Cardiac muscle cell (in vitro differentiated cells and primary cell): ENCODE measurements at regions not wholly inside any gene's neighbourhood (a gene's known extent, or its start where the extent isn't known, plus 50 kb on each side); places are given as distances from the start of the nearest gene placed in this dataset.

ENCODE experiments used
- DNase-seq, 2 donors: peaks; one replicate each; pipeline versions ENCODE4 v3.0.0 to v3.0.0-alpha.2; 2010 to 2017; ENCODE audit warnings: low read depth in 1 of 2, low spot score in 1 of 2
- H3K27ac ChIP-seq: fragments of 200-600 bp; sonication (generic); 2 replicates; pipeline ENCODE4 v1.5.1; 2016
- H3K27me3 ChIP-seq: fragments of 200-600 bp; sonication (generic); 2 replicates; pipeline ENCODE4 v1.6.0; 2016; ENCODE audit warnings: control low read depth
- H3K36me3 ChIP-seq: fragments of 200-600 bp; sonication (generic); 2 replicates; pipeline ENCODE4 v1.5.1; 2016; ENCODE audit warnings: control low read depth
- H3K4me1 ChIP-seq: fragments of 200-600 bp; sonication (generic); 2 replicates; pipeline ENCODE4 v1.8.1; 2017; ENCODE audit warnings: low read depth, mild to moderate bottlenecking, mixed run types
- H3K4me3 ChIP-seq: fragments of 200-600 bp; sonication (generic); 2 replicates; pipeline ENCODE4 v1.5.1; 2016; ENCODE audit warnings: mild to moderate bottlenecking
- H3K9me3 ChIP-seq: fragments of 200-600 bp; sonication (generic); 2 replicates; pipeline ENCODE4 v1.5.1; 2017; ENCODE audit warnings: low read depth, mild to moderate bottlenecking, control low read depth
- CTCF ChIP-seq: IDR thresholded peaks from 2 replicates; pipeline ENCODE4 v1.5.1; 2012; ENCODE audit warnings: low read depth, mild to moderate bottlenecking, low read length

- TF ChIP-seq CTCF = no peak
- Histone ChIP-seq H3K4me3 (no peak overlapping the region), H3K27ac (no peak overlapping the region), H3K36me3 (no peaks in the 10 kb centered on the region), H3K4me1 (no peaks in the 10 kb centered on the region), H3K27me3 (no peaks in the 10 kb centered on the region), H3K9me3 (no peaks in the 10 kb centered on the region)
- no peak for DNase-seq
Measured at GRCh38 chr14:71338153-71338552, 430.9 kb downstream of the PCNX1 start.

- no peaks in the 10 kb centered on the region for H3K27me3 ChIP-seq
- no peak overlapping the region for H3K27ac ChIP-seq
- TF ChIP-seq CTCF = no peak
- no peaks in the 10 kb centered on the region for H3K9me3 ChIP-seq
- H3K4me3 ChIP-seq = no peak overlapping the region
- DNase-seq = no peak
- H3K4me1 ChIP-seq = peaks cover 3% of the 10 kb centered on the region
- H3K36me3 ChIP-seq = no peaks in the 10 kb centered on the region
Measured at GRCh38 chr14:71339650-71340415, 432.6 kb downstream of the PCNX1 start.

DNA sequence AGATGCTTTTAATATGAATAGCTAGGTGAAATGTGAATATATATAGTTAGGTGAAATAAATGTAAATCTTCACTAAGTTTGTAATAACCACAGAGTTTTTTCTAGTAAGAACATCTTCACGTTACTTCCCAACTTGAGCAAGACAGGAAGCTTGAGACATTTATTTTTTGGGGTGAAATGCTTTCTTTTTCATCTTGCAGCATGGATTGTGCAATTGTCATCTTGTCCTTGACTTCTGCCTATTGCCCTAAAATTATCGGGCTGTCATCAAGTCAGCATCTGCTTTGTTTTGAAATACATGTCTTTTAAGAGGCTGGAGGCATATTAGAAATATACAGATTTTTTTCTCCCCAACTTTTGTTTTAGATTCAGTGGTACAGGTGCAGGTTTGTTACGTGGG, 433.9 kb downstream of the PCNX1 start:
- H3K36me3 ChIP-seq = no peaks in the 10 kb centered on the region
- no peaks in the 10 kb centered on the region for H3K27me3 ChIP-seq
- no peaks in the 10 kb centered on the region for H3K9me3 ChIP-seq
- TF ChIP-seq CTCF = no peak
- peaks cover 3% of the 10 kb centered on the region for H3K4me1 ChIP-seq
- DNase-seq = no peak
- H3K4me3 ChIP-seq = no peak overlapping the region
- no peak overlapping the region for H3K27ac ChIP-seq

DNA sequence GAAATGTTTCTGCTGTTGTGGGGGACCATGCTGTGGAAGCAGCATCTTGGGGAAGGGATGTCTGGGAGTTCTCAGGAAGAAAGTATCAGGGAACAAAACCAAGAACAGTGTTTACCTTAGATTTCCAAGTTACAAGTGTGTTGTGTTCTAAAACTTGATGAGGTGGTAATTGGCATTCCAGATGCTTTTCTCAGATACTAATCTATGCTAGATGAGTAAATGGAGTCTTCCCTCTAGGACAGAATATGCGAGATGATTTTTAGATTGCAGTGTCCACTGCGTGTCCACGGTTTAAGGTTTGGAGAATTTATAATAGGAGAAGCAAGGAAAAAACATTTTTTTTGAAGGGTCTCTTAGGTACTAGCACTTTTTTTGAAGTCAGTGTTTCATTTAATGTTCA, 436.5 kb downstream of the PCNX1 start:
- H3K36me3 ChIP-seq = no peaks in the 10 kb centered on the region
- H3K27me3 ChIP-seq = no peaks in the 10 kb centered on the region
- no peaks in the 10 kb centered on the region for H3K9me3 ChIP-seq
- peaks cover 3% of the 10 kb centered on the region for H3K4me1 ChIP-seq
- TF ChIP-seq CTCF = no peak
- no peak for DNase-seq
- no peak overlapping the region for H3K27ac ChIP-seq
- no peak overlapping the region for H3K4me3 ChIP-seq

- no peaks in the 10 kb centered on the region for H3K36me3 ChIP-seq
- no peak overlapping the region for H3K4me3 ChIP-seq
- H3K4me1 ChIP-seq = peaks cover 3% of the 10 kb centered on the region
- no peaks in the 10 kb centered on the region for H3K9me3 ChIP-seq
- no peaks in the 10 kb centered on the region for H3K27me3 ChIP-seq
- no peak for DNase-seq
- no peak for TF ChIP-seq CTCF
- H3K27ac ChIP-seq = no peak overlapping the region
Measured at GRCh38 chr14:71344506-71344905, 437.2 kb downstream of the PCNX1 start.
